ENCODE measurements at regions not wholly inside any gene's neighbourhood (a gene's known extent, or its start where the extent isn't known, plus 50 kb on each side); places are given as distances from the start of the nearest gene placed in this dataset.

DNA sequence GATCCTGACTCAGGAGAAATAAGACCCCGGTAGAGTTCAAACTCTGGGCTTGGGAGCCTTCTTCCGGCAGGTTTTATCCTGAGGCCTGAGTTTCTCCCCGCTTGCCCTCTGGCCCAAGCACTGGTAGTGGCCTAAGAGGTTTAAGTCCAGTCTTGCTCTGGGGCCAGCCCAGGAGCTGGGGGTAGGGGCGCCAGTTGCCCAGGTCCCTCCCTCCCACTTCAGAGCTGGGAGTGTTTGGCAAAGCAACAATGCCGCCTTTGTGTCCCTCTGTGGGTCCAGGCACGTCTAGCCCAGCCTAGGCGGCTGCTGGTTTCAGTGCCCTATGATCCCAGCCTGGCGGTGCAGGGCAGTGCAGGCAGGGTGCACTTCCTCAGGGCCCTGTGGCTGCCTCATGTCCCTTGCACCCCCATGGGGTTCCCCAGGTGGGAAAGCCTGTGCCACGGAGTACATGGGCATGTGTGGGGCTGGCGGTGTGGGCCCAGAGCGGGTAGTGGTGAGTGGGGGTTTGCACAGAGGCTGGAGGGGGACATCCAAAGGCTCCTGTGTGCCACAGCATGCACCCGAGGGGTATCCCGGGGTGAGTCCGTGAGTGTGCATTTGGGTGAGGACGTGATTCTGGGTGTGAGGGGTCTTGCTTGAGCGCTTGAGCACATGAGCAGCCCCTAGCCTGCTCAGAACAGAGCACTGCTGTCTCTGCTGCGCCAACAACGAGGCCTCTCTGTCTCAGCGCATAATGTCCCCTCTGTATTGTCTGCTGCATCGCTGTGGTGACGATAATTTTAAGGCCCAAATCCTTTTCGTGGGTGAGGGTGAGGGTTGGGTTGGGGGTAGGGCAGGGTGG lies 61.7 kb upstream of the PSD2 start:
- Mint-ChIP-seq H3K4me3 (no peak overlapping the region), H3K27me3 (no peaks in the 10 kb centered on the region), H3K36me3 (no peaks in the 10 kb centered on the region), H3K27ac (no peak overlapping the region), H3K4me1 (ENCODE audit: low read depth) (no peaks in the 10 kb centered on the region), H3K9me3 (ENCODE audit: low read depth) (no peaks in the 10 kb centered on the region)

DNA sequence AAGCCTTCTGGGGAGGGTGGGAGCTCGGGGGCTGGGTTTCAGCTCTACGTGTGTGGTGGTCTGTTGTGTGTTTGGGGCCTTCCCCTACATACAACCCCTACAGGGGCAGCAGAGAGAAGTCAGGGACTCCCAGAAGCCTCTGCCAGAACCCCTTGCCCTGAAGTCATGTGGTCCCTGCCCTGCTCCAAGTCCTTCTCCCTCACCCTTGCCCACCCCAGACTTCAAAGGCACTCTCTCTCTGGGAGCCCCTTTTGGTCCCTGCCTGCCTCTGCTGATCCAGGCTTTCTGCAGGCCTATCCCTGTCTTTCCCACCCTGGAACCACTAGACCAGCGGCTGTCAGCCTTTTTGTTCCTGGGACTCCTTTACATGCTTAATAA lies 61.1 kb upstream of the PSD2 start:
- no peaks in the 10 kb centered on the region for H3K4me1 Mint-ChIP-seq (ENCODE audit: low read depth)
- H3K9me3 Mint-ChIP-seq (ENCODE audit: low read depth), result no peaks in the 10 kb centered on the region
- no peak overlapping the region for H3K27ac Mint-ChIP-seq
- H3K36me3 Mint-ChIP-seq, result no peaks in the 10 kb centered on the region
- H3K4me3 Mint-ChIP-seq, result no peak overlapping the region
- no peaks in the 10 kb centered on the region for H3K27me3 Mint-ChIP-seq

DNA sequence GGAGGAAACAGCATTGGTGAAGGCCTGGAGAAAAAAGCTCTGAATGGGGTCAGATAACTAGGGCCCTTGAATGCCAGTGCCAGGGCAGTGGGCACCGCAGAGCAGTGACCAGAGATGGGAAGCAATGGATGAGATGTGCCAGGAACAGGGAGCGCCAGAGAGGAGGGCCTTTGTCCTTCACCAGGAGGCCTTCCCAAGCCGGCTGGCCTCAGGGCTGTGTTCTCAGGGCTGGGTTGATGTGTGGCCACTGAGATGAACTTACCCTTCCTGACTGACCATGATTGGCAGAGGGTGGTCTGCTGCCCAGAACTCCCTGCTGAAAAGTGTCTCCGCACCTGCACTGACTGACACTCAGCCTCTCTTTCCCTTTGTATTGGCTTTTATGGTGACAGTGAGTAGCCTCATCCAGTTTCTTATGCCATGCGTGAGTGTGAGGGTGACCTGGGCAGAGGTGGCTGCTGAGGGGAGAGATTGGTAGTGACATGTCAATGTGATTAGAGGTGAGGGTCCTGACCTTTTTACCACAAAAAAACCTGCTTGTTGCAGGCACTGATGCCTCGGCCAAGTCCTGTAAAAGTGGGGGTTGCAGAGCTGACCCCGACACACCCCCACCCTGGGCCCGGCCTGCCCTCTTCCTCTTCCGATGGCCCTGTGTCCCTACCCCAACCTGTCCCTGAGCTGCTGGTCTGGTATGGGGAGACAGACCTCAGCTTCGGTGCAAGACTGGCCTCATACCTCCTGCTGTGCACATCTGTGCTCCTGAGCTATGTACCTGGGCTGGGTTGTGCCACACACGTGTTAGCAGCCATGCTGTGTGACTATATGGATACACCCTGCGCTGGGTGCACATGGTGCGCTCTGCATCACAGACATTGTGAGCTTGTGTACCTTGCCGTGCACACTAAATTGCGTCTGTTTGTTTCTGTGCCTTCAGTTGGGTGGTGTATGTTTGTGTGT lies 57.1 kb upstream of the PSD2 start:
- Mint-ChIP-seq H3K4me1 (ENCODE audit: low read depth) (peaks cover 1% of the 10 kb centered on the region), H3K36me3 (no peaks in the 10 kb centered on the region), H3K27ac (no peak overlapping the region), H3K4me3 (no peak overlapping the region), H3K9me3 (ENCODE audit: low read depth) (no peaks in the 10 kb centered on the region), H3K27me3 (no peaks in the 10 kb centered on the region)

DNA sequence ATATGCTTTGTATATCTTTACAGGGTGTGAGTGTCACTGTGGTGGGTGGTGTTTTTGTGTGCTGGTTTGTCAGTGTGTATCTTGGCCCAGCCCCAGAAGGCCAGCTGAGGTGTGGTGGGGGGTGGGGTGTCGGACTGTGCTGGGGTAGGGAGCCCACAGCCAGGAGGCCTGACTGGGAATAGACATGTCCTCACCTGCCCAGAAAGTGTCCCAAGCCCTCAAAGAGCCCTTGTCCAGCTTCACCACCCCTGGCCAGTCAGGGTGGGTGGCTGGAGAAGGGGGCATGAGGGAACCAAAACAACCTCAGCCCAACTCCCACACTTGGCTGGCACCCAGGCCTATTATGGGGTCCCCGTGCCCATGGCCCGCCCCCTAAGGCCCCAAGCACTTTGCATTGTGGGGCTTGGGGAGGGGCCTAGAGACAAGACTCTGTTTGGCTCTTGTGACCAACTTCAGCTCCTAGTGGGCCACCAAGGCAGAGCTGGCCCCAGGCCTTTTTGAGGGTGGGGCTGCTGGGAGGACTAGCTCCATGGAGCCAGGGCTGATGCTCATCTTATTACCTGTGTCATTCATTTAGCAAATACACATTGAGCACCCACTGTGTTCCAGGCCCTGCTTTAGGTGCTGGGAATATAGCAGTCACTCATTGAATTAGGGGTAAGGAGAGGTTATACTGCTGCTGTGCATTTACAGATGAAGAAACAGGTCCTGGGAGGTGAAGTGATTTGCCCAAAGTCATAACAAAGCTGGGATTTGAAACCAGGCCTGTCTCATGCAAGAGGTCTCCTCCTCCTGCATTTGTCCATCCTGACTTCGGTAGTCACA lies 56.2 kb upstream of the PSD2 start:
- Mint-ChIP-seq H3K27me3 (no peaks in the 10 kb centered on the region), H3K4me3 (no peak overlapping the region), H3K36me3 (no peaks in the 10 kb centered on the region), H3K27ac (no peak overlapping the region), H3K4me1 (ENCODE audit: low read depth) (peaks cover 1% of the 10 kb centered on the region), H3K9me3 (ENCODE audit: low read depth) (no peaks in the 10 kb centered on the region)

DNA sequence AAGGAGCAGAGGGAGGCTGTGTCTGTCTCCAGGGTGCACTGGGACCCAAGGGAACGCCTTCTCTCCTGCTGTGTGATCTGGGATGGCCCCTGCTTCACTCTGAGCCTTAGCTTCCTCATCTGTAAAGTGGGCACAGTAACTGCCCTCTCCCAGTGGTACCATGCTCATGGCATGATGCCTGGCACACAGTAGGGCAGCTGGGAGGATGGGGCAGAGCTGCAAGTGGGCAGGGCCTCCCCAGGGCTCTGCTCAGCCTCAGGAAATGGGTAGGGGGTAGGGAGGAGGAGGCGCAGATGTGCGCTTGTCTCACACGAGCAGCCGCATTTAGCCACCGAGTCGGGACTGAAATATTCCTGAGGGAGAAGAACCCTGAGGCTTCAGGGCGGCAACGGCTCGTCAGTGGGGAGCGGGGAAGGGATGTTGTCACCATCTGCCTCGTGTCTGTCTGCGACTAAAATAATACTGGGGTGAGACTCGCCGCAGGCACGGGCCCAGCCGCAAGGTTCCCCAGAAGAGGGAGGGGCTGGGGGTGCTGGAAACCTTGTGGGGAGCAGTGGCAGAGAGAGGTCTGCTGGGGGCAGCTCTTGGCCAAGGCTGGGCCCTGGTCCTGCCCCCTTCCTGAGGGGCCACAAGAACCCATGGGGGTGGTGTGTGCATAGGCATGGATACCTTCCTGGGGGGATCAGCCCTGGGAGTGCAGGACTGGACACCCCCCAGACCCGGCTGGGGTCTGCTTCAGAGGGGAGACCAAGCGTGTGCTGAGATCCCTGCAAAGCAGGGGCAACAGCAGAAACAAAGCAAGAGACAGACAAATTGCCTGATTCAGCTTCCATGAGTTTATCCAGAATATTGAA lies 55.2 kb upstream of the PSD2 start:
- H3K4me3 Mint-ChIP-seq, result no peak overlapping the region
- H3K27ac Mint-ChIP-seq, result no peak overlapping the region
- no peaks in the 10 kb centered on the region for H3K36me3 Mint-ChIP-seq
- peaks cover 6% of the 10 kb centered on the region for H3K4me1 Mint-ChIP-seq (ENCODE audit: low read depth)
- no peaks in the 10 kb centered on the region for H3K9me3 Mint-ChIP-seq (ENCODE audit: low read depth)
- no peaks in the 10 kb centered on the region for H3K27me3 Mint-ChIP-seq

DNA sequence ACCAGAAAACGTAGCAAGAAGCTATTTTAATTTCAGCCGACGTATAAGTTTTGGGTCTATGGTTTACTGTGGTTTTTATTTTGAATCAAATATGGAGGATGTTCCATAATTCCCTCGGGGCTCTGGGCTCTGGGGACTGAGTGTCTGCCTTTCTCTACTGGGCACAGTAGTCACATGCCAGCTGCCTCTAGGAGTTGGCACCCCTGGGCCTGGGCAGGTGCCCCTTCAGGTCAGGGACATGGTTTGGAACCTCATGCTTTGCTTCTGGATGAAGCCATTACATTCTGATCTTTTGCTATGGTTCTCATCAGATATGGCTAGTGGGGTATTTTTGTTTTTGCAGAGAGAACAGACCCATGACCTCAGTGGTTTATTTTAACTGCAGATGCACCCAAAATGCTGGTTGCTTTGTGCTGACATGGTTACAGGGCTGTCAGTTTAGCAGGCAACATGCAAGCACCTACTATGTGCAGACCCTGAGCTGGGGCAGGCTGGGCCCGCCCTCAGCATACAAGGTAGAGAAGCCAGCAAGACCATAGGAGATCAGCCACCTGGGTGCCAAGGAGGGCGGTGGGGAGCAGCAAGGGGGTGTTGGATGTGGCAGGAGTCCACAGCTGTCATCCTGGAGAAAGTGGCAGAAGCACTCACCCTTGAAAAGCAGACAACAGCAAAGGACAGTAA lies 54.5 kb upstream of the PSD2 start:
- H3K4me1 Mint-ChIP-seq (ENCODE audit: low read depth), result peaks cover 11% of the 10 kb centered on the region
- no peak overlapping the region for H3K4me3 Mint-ChIP-seq
- no peaks in the 10 kb centered on the region for H3K9me3 Mint-ChIP-seq (ENCODE audit: low read depth)
- H3K27me3 Mint-ChIP-seq, result no peaks in the 10 kb centered on the region
- no peaks in the 10 kb centered on the region for H3K36me3 Mint-ChIP-seq
- H3K27ac Mint-ChIP-seq, result no peak overlapping the region

DNA sequence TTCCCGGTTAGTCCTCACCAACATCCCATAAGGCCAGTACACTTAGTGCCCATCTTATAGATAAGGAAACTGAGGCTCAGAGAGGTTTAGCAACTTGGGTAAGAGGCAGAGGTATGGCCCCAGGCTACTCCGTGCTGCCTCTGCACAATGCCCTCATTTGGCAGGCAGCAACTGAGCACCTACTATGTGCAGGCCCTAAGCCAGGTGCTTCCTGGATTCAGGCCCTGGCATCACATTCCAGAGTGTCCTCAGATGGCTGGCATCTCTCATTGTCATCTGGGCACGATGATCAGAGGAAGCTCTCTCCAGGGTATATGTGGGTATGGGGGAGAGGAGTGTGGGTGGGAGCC lies 53.8 kb upstream of the PSD2 start:
- Mint-ChIP-seq H3K4me3 (no peak overlapping the region), H3K4me1 (ENCODE audit: low read depth) (peaks cover 12% of the 10 kb centered on the region)

DNA sequence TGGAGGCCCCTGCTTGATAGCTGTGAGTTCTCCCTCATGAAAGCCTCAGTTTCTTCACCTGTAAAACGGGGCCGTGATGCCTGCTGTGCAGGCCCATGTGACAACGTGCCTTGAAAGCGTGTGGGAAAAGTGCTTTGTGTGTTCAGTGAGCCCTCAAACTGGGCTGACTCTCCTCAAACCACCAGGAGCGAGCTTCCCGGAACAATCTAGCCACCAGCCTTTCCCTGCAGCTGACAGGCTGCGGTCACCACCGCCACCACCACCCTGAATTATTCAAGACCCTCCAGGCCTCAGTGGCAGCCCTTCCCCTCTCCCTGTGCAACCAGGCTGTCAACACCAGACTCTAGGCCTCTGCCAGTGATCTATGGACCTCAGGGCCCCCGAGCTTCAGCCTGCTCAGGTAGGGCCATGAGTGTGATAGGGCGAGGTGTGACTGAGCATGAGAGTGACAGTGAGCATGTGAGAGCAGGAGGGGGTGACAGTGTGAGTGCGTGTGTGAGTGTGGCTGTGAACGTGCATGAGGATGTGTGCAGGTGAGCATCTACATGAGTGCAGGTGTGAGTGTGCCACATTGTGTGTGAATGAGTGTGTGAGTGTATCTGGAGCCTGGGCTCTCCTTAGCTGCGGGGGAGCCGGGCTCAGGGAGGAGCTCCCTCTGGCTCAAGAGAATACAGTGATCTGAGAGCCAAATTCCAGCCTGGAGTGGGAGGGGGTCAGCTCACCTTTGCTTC lies 53.3 kb upstream of the PSD2 start:
- Mint-ChIP-seq H3K9me3 (ENCODE audit: low read depth) (no peaks in the 10 kb centered on the region), H3K27ac (no peak overlapping the region)

More for the DNA sequence above, 53.8 kb upstream of the PSD2 start:
- Mint-ChIP-seq H3K36me3 (no peaks in the 10 kb centered on the region), H3K27ac (no peak overlapping the region), H3K9me3 (ENCODE audit: low read depth) (no peaks in the 10 kb centered on the region), H3K27me3 (no peaks in the 10 kb centered on the region)

DNA sequence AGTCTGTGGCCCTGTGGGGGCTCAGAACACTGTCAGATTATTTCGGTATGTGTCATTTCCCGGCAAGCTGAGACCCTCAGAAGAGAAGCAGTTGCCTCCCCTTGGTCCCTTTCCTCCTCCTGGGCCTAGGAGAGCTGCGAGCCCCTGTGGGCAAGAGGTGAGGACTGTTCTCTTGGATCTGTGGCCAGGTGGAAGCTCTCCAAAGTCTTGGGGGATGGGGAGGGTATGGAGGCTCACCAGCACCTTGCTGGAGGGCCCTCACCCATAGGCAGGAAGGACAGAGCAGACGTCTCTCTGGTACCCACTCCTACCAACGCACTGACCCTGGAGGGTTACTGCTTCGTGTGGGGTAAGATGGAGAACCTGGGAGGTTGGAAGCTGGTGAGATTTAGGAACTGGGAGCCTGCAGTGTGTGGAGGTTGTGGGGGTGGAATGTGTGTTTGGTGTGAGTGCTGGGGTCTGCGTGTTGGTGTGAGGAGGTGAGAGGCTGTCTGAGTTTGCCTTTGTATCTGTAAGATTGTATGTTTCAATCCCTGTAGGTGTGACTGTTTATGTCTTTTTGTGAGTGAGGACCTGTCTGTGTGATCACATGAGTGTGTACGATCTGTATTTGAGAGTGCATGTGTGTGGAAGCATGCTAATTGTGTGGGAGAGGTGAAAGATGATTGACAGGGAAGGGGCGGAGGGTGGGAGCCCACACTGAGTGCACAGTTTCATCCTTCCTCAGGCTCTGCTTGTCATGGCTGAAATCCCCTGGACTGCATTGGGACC lies 52.4 kb upstream of the PSD2 start:
- no peak overlapping the region for H3K4me3 Mint-ChIP-seq
- H3K27me3 Mint-ChIP-seq, result no peaks in the 10 kb centered on the region
- H3K9me3 Mint-ChIP-seq (ENCODE audit: low read depth), result no peaks in the 10 kb centered on the region
- no peak overlapping the region for H3K27ac Mint-ChIP-seq
- no peaks in the 10 kb centered on the region for H3K36me3 Mint-ChIP-seq
- H3K4me1 Mint-ChIP-seq (ENCODE audit: low read depth), result peaks cover 20% of the 10 kb centered on the region

More for the DNA sequence above, 53.3 kb upstream of the PSD2 start:
- Mint-ChIP-seq H3K27me3 (no peaks in the 10 kb centered on the region), H3K4me3 (no peak overlapping the region), H3K36me3 (no peaks in the 10 kb centered on the region), H3K4me1 (ENCODE audit: low read depth) (peaks cover 16% of the 10 kb centered on the region)

DNA sequence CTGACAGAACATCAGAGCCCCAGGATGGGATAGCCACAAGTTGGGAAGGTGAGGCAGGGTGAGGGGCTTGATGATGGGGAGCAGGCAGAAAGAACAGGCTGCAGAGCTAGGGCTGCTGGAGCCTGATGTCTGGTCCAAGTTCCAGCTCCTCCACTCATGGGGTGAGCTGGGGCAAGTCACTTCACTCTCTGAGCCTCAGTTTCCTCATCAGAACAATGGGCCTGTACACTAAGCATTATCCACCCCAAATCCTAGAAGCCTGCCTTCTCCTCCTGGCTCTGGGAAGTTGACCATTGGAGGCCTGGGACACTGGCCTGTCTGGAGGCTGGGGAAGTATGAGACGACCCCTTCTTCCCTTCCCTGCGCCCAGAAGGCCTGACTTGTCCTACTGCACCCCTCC lies 51.8 kb upstream of the PSD2 start:
- Mint-ChIP-seq H3K4me1 (ENCODE audit: low read depth) (peaks cover 26% of the 10 kb centered on the region), H3K27ac (no peak overlapping the region), H3K36me3 (no peaks in the 10 kb centered on the region), H3K9me3 (ENCODE audit: low read depth) (no peaks in the 10 kb centered on the region), H3K4me3 (no peak overlapping the region), H3K27me3 (no peaks in the 10 kb centered on the region)

DNA sequence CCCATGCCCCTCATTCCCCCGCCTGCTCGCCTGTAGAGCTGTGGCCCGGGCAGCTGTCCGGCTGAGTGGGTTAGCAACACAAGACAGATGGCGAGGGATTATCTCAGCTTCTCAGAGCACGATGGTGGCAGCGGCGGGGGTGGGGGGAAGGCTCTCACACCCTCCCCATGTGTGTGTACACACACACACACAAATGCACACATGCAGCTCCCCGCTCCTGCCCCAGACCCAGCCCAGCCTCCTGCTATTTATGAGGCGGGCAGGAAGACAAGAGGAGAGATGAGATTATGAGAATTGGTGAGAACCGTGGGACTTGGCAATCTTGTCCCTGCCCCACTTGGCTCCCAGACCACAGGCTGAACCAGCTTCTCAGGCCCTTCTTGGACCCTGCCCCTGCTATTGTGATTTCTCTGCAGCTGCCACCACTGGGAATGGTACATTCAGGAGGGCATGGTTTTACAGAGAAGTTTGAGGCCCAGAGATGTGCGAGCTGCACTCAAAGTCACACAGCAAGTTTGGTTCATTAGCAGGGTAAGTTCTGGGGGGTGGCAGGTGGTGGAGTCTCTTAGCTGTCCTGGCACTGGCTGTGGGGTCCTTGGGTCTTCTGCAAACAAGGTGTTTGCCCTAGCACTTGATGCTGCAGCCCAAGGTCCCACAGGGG lies 51.0 kb upstream of the PSD2 start:
- no peaks in the 10 kb centered on the region for H3K9me3 Mint-ChIP-seq (ENCODE audit: low read depth)
- no peaks in the 10 kb centered on the region for H3K27me3 Mint-ChIP-seq
- H3K36me3 Mint-ChIP-seq, result no peaks in the 10 kb centered on the region
- no peak overlapping the region for H3K27ac Mint-ChIP-seq
- H3K4me1 Mint-ChIP-seq (ENCODE audit: low read depth), result peaks cover 30% of the 10 kb centered on the region
- no peak overlapping the region for H3K4me3 Mint-ChIP-seq

DNA sequence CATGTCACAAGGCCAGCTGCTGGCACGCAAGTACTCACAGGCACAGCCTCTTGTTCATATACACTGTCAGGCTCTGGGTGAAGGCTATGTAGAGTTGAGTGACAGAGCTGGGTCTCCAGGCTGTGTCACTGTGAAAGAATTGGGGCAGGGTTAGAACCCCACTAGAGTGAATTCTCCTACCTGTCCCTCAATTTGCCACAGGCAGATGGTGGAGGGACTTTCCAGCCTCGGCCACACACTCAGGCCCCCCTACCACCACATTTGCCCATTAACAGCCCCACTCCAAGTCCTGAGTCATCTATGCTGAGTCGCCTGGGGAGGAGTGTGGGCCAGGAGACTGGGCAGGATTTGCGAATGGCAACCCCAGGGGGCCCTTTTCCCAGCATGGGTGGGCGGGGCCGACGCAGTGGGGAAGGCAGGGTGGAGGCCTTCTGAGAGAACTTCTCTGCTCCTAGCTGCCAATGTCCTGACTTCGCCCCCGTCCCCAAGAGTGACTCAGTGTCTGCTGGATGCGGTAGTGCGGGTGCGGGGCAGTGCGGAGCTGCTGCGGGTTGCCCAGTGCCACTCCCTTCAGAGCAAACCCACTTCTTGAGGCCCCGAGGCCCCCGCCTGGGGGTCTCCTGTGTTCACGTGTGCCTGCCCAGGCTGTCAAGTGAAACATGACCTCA lies 50.3 kb upstream of the PSD2 start:
- H3K4me1 Mint-ChIP-seq (ENCODE audit: low read depth), result peaks cover 30% of the 10 kb centered on the region
- H3K9me3 Mint-ChIP-seq (ENCODE audit: low read depth), result no peaks in the 10 kb centered on the region
- no peak overlapping the region for H3K27ac Mint-ChIP-seq
- H3K4me3 Mint-ChIP-seq, result no peak overlapping the region
- no peaks in the 10 kb centered on the region for H3K36me3 Mint-ChIP-seq
- no peaks in the 10 kb centered on the region for H3K27me3 Mint-ChIP-seq

All from activated naive CD8-positive, alpha-beta T cell (primary cell).